ENCODE measurements at regions not wholly inside any gene's neighbourhood (a gene's known extent, or its start where the extent isn't known, plus 50 kb on each side); places are given as distances from the start of the nearest gene placed in this dataset.
A peak's percentile ranks its signal among the peaks of the same experiment; 100 is the strongest.

DNA sequence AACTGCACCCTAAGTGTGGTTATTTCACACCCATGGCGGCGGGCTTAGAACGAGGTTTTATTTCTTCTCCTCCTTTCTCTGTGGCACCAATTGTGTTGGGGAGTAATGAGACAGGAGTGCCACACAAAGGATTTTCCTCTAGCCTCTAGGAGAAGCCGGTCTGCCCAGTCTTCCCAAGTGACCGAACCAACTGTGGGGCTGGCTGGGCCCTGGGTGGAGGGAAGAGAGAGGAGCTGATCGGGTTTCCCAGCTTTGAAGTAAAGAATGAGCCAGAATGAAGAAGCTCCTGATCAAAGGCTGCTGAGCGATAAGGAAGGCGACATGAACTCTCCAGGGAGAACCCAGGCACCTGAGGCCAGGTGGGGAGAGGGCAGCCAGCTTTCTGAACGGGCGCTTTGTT is 616.0 kb upstream of the BTBD3 start (continued):
- no peak for TF ChIP-seq SUZ12 (IDR thresholded peaks at IDR 0.05; ENCODE audit: unreplicated experiment)
- TF ChIP-seq DPF2 (IDR thresholded peaks at IDR 0.05) = no peak
- TF ChIP-seq KLF5 (IDR thresholded peaks at IDR 0.05; ENCODE audit: partially characterized antibody) = no peak
- no peak for TF ChIP-seq SUPT20H (IDR thresholded peaks at IDR 0.05; ENCODE audit: borderline replicate concordance, control insufficient read depth, low read depth, low read length)

DNA sequence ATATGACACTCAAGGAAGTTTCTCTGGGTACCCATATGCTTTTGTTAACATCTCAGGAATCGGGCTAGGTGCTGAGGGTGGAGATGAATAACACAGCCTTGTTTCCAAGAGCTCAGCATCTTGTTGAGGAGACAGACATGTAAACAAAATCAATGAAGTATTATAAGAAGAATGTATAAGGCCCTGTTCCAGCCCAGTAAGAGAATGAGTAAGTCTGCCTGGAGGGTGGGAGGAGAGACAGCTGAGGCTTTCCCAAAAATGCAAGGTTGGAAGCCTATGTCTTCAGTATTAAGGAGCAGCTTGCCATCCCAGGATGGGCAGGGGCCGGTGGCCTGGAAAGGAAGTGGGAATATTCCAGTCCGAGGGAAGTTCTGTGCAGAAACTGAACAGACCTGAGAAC is 615.3 kb upstream of the BTBD3 start:
- SMC1A ChIA-PET (ENCODE audit: uncharacterized antibody, unreplicated experiment) = interaction anchor here (0.7 to 2.3 kb wide), 8 partner anchors 9 to 59 kb away, joined by 3 to 10 read pairs (median 3); no protein-coding TSS in a partner anchor
- 0 out of 2 replicates have a peak, but pooled peaks have one; percentile 14 for TF ChIP-seq IKZF1 (conservative IDR thresholded peaks at IDR 0.05)
- no peak for TF ChIP-seq CEBPB (IDR thresholded peaks at IDR 0.05; ENCODE audit: borderline replicate concordance in 1 of 2, low read depth in 2 of 2, low read length in 2 of 2)
- H3K4me3 ChIP-seq = no peak overlapping the region
- H3K9ac ChIP-seq (ENCODE audit: control insufficient read depth, insufficient read depth, low read length) = no peak overlapping the region
- DNase-seq (ENCODE audit: low read depth, low spot score) (no peak), FAIRE-seq (no peak), ATAC-seq (peak; percentile 19; the same call in 1 of the 3 replicates)
- in situ Hi-C loops (cut with MboI) = no loop called here
- BruUV-seq (replicated peaks) = no TSS peak
- H4K20me1 ChIP-seq (ENCODE audit: control insufficient read depth, insufficient read depth) = no peaks in the 10 kb centered on the region
- RAD21 ChIA-PET (ENCODE audit: unreplicated experiment) = interaction anchor here (1.1 kb wide), 1 partner anchor 24 kb away, joined by 3 read pairs; no protein-coding TSS in a partner anchor
- no peaks in the 10 kb centered on the region for H3K27me3 ChIP-seq (replicated peaks in 1 of 2; ENCODE audit: control insufficient read depth in 2 of 2, insufficient read depth in 2 of 2, low read length in 1 of 2)
- H2AFZ ChIP-seq (ENCODE audit: control insufficient read depth, low read depth, low read length) = no peak overlapping the region
- CTCF ChIA-PET = no interaction called here
- H3K4me2 ChIP-seq (ENCODE audit: control insufficient read depth, insufficient read depth) = no peak overlapping the region
- intact Hi-C loops (cut with micrococcal nuclease; ENCODE audit: unreplicated experiment) = loop anchor here (5.0 kb wide), 1 partner anchor 80 kb away; no protein-coding TSS in a partner anchor
- no peaks in the 10 kb centered on the region for H3K9me3 ChIP-seq (replicated peaks; ENCODE audit: control insufficient read depth, insufficient read depth, low read length)
- no peaks in the 10 kb centered on the region for H3K4me1 ChIP-seq (ENCODE audit: control insufficient read depth, insufficient read depth, low read length)
- H3K79me2 ChIP-seq (ENCODE audit: control insufficient read depth, insufficient read depth, low read length) = no peaks in the 10 kb centered on the region
- 17% methylated on average over 3 of the region's 3 CpGs for WGBS (ENCODE audit: insufficient coverage, insufficient replicate concordance, low lambda C conversion rate, missing lambda C conversion rate)
- no peak overlapping the region for H3K27ac ChIP-seq (ENCODE audit: control insufficient read depth, insufficient read depth)
- H3K36me3 ChIP-seq (ENCODE audit: control insufficient read depth in 2 of 2, insufficient read depth in 2 of 2, low read length in 1 of 2) = no peaks in the 10 kb centered on the region
- POLR2A ChIA-PET = no interaction called here

All from GM12878 (cell line).